ENCODE measurements at regions not wholly inside any gene's neighbourhood (a gene's known extent, or its start where the extent isn't known, plus 50 kb on each side); places are given as distances from the start of the nearest gene placed in this dataset.

GRCh38 chr12:67504026-67504425 is 144.5 kb upstream of the DYRK2 start:
- TF ChIP-seq CREB5 (CRISPR knock-in tag; IDR thresholded peaks at IDR 0.05; ENCODE audit: low read depth) (no peak), PATZ1 (CRISPR knock-in tag; IDR thresholded peaks at IDR 0.05; ENCODE audit: borderline replicate concordance) (no peak), ESRRG (CRISPR knock-in tag; IDR thresholded peaks at IDR 0.05) (no peak), ZC3H10 (CRISPR knock-in tag; IDR thresholded peaks at IDR 0.05) (no peak), GLIS3 (CRISPR knock-in tag; IDR thresholded peaks at IDR 0.05) (no peak), BACH2 (CRISPR knock-in tag; IDR thresholded peaks at IDR 0.05; ENCODE audit: borderline replicate concordance) (no peak), TSHZ2 (CRISPR knock-in tag; IDR thresholded peaks at IDR 0.05) (no peak), ZNF70 (CRISPR knock-in tag; IDR thresholded peaks at IDR 0.05) (no peak), SNAI2 (CRISPR knock-in tag; IDR thresholded peaks at IDR 0.05) (no peak), POU6F1 (CRISPR knock-in tag; IDR thresholded peaks at IDR 0.05; ENCODE audit: borderline replicate concordance, low read depth) (no peak), ISL1 (CRISPR knock-in tag; IDR thresholded peaks at IDR 0.05) (no peak), CSDC2 (CRISPR knock-in tag; IDR thresholded peaks at IDR 0.05) (no peak), ARNTL (CRISPR knock-in tag; IDR thresholded peaks at IDR 0.05; ENCODE audit: borderline replicate concordance, low read depth) (no peak), ZFP30 (CRISPR knock-in tag; IDR thresholded peaks at IDR 0.05) (no peak)

Data from SK-N-SH treated with all-trans-retinoic acid at 6 μM for 48 hours (cell line).